ENCODE measurements at regions not wholly inside any gene's neighbourhood (a gene's known extent, or its start where the extent isn't known, plus 50 kb on each side); places are given as distances from the start of the nearest gene placed in this dataset.

DNA sequence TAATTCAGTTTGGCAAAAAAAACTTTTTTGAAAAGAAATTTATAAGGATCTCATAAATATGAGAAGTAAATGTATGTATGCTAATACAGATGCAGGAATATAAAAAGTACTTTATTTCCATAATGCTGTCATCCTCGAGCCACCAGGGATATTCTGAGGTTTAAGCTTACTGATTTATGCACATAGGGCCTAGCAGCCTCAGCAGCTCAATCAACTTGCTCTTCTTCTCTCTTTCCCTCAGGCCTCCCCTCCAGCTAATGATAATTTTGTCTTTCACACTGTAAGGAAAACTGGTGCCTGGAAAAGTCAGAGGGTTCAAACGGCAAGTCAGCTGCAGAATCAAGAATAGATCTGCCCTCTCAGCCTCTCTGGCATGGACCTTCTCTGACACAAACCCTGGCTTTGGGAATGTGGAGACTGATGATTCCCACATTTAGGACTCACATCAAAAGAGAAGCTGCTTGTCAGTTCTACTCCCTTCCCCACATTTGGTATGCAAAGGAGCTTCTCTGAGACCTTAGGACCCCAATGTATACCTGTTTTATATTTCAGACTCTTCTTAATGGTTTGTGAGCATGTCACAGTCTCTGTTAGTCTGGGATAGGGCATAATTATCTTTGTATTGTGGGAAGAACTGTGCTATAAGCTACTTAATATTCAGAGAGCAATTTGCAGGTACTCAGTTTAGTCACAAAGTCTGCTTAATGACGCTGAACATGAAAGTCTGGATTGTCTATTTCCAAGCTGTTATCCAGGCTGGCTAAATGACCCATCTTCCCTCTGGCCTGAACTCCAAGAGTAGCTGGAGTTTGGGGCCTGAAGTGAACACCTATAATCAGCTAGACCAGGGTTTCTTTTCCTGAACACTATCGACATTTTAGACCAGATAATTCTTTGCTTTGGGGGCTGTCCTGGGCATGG, 52.1 kb upstream of the DIPK1A start:
- Histone ChIP-seq H3K27ac (no peak overlapping the region), H3K4me1 (replicated peaks in 1 of 2) (peaks cover 8 to 13% of the 10 kb centered on the region in 2 donors), H3K4me3 (no peak overlapping the region)
- in situ Hi-C loops (cut with MboI; ENCODE audit: low pct_unique_long_range_greater_than_20kb in 2 of 9, low sequenced_read_pairs in 9 of 9, unreplicated experiment in 9 of 9) = no loop called here
- 13 to 78% (median 58%) methylated on average over 2 to 4 of the region's 4 CpGs; no CpG with 5 or more reads in 3 of the 10 experiments for WGBS, 10 experiments
- peak in 5 of 8 experiments; percentile 24 to 91 (median 74) for ATAC-seq (replicated peaks in 6 of 8)

DNA sequence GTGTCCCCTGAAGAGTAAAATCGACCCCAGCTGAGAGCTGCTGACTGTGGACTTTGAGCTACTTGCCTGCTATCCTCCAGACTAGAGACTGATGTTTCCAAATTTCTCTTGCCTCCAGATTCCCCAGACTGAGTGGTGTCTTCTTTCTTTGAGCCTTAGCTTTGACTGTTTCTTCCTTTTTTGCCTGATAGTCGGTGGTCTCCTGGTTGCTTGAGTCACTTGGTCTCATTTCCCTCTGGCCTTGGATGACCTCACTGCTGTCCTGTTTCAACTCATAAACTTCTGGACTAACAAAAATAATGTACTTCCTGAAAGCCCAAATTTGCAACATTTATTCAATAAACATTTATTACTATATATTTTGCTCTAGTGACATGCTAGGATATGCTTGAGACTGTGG, 52.9 kb upstream of the DIPK1A start:
- Histone ChIP-seq H3K4me3 (no peak overlapping the region), H3K27ac (no peak overlapping the region), H3K4me1 (replicated peaks in 1 of 2) (peaks cover 8 to 13% of the 10 kb centered on the region in 2 donors)
- WGBS, 10 experiments = 14 to 100% (median 67%) methylated on average over 1 to 2 of the region's 2 CpGs; no CpG with 5 or more reads in 4 of the 10 experiments
- no peak for ATAC-seq (replicated peaks in 6 of 8)
- in situ Hi-C loops (cut with MboI; ENCODE audit: low pct_unique_long_range_greater_than_20kb in 2 of 9, low sequenced_read_pairs in 9 of 9, unreplicated experiment in 9 of 9) = no loop called here

DNA sequence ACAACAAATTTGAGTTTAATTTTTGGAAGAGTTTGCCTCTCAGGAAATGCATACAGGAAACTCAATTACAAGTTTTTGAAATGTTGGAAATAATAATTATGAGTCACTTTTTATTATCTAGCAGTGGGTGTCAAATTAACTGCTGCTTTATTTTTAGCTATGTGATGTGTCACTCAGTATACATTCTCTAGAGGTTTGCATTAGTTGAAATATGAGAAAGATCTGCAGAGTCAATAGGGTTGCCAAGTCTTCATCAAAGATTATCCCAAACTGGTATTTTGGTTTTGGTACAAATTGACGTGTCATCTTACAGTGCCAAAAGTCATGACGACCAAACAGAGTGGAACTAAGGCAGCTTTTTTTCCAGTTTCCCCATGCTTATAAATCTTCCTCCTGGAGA, 54.3 kb upstream of the DIPK1A start:
- peak in 2 of 8 experiments; percentile 14 to 27 for ATAC-seq (replicated peaks in 6 of 8)
- 8 to 100% (median 56%) methylated on average over 1 to 2 of the region's 2 CpGs; no CpG with 5 or more reads in 3 of the 10 experiments for whole genome bisulfite sequencing, 10 experiments
- in situ Hi-C loops (cut with MboI; ENCODE audit: low pct_unique_long_range_greater_than_20kb in 2 of 9, low sequenced_read_pairs in 9 of 9, unreplicated experiment in 9 of 9) = no loop called here
- Histone ChIP-seq H3K4me3 (no peak overlapping the region), H3K27ac (no peak overlapping the region), H3K4me1 (replicated peaks in 1 of 2) (peaks cover 8 to 13% of the 10 kb centered on the region in 2 donors)

DNA sequence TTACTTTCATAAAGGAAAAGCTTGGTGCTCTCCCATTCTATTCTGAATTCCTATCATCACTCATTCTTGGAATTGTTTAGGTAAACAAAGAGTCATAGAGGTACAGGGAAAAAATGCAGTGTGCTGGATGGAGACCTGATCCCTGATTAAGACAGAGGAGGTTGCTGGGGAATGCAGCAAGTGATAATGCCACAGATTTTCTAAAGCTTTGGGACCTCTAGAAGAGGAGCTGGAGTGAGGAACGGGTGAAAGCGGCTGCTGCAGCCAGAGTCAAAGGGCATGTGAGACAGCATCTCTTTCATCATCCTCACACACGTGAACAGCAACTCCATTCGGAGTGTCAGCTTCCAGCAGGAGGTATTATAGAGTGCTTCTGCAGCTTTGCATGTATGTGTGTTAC, 54.9 kb upstream of the DIPK1A start:
- no peak overlapping the region for H3K4me3 ChIP-seq
- H3K27ac ChIP-seq = peak overlapping the region in 1 of 2 donors; percentile 12
- peak in 5 of 8 experiments; percentile 89 to 98 (median 94) for ATAC-seq (replicated peaks in 6 of 8)
- H3K4me1 ChIP-seq (replicated peaks in 1 of 2) = peaks cover 8 to 13% of the 10 kb centered on the region in 2 donors
- 10 to 93% (median 25%) methylated on average over 1 to 4 of the region's 4 CpGs; no CpG with 5 or more reads in 1 of the 10 experiments for WGBS, 10 experiments
- in situ Hi-C loops (cut with MboI; ENCODE audit: low pct_unique_long_range_greater_than_20kb in 2 of 9, low sequenced_read_pairs in 9 of 9, unreplicated experiment in 9 of 9) = no loop called here

DNA sequence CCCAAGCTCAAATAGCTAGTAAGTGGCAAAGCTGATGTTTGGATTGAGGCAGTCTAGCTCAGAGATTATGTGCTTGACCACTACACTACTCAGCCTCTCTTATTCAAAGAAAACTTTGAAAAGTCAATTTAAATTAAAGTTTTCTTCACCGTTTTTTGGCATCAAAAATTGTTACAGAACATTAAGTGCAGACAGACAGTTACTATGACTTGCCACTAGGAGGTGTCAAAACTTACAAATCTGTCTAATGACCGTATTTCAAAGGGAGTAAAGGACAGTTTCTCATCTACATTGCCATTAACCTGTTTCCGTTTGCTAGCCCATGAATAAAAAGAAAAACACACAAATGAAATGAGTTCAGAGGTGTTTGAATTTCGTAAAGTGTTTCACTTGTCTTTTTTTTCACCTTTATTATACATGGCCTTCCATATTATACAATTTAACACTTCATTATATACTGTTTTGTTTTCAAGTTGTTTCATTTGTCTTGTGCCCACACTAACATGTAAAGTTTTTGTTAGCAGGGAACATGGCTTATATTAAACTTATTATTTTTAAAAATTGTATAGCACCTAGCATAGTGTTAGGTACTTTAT, 57.4 kb upstream of the MTF2 start:
- Histone ChIP-seq H3K4me1 (replicated peaks in 1 of 2) (peaks cover 0 to 3% of the 10 kb centered on the region in 2 donors), H3K4me3 (no peak overlapping the region), H3K27ac (no peak overlapping the region)
- 0 to 15% (median 8%) methylated on average over 2 to 4 of the region's 4 CpGs for WGBS, 10 experiments
- in situ Hi-C loops (cut with MboI; ENCODE audit: low pct_unique_long_range_greater_than_20kb in 2 of 9, low sequenced_read_pairs in 9 of 9, unreplicated experiment in 9 of 9) = no loop called here
- ATAC-seq (replicated peaks in 6 of 8) = peak in 3 of 8 experiments; percentile 67 to 75 (median 72)

DNA sequence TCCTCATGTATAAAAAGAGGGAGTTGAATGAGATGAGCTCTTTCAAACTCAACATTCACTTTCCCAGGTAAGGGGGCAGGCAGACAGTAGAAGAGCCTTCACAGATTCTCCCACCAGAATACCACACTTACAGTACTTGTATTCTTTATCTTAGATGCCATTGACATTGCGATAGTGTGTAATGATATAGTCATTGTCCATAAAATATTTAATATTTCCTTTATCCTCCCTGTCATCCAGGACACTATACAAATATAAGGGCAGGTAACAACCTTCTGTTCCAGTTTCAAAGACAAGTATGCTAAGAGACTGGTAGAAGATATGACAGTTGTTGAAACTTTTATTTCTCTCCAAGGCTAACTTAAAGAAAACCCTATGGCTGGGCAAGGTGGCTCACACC, 56.5 kb upstream of the MTF2 start:
- no peak for ATAC-seq (replicated peaks in 6 of 8)
- 100% methylated on average over 1 of the region's 1 CpG; no CpG with 5 or more reads in 6 of the 10 experiments for WGBS, 10 experiments
- in situ Hi-C loops (cut with MboI; ENCODE audit: low pct_unique_long_range_greater_than_20kb in 2 of 9, low sequenced_read_pairs in 9 of 9, unreplicated experiment in 9 of 9) = no loop called here
- Histone ChIP-seq H3K4me1 (replicated peaks in 1 of 2) (no peaks in the 10 kb centered on the region), H3K27ac (no peak overlapping the region), H3K4me3 (no peak overlapping the region)

DNA sequence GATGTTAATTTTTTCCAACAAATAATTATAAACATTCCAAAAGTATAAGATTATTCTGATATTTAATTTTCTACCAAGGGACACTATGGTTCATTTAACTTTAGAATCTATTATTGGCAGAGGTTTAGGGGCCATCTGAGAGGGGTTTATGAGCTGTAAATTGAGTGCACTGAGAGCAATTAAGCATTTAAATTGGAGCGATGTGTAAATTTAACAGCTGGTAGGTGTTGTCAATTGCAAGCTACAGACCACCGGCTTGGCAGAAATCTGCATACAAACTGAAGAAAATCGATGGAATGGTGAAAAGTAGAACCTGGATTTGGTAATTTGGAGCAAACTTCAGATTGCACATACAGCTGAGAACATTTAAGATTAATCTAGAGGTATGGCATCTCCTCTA, 55.8 kb upstream of the MTF2 start:
- ATAC-seq (replicated peaks in 6 of 8) = no peak
- no peaks in the 10 kb centered on the region for H3K4me1 ChIP-seq (replicated peaks in 1 of 2)
- 0 to 83% (median 15%) methylated on average over 1 to 3 of the region's 3 CpGs for WGBS, 10 experiments
- no peak overlapping the region for H3K4me3 ChIP-seq
- no peak overlapping the region for H3K27ac ChIP-seq
- in situ Hi-C loops (cut with MboI; ENCODE audit: low pct_unique_long_range_greater_than_20kb in 2 of 9, low sequenced_read_pairs in 9 of 9, unreplicated experiment in 9 of 9) = no loop called here

DNA sequence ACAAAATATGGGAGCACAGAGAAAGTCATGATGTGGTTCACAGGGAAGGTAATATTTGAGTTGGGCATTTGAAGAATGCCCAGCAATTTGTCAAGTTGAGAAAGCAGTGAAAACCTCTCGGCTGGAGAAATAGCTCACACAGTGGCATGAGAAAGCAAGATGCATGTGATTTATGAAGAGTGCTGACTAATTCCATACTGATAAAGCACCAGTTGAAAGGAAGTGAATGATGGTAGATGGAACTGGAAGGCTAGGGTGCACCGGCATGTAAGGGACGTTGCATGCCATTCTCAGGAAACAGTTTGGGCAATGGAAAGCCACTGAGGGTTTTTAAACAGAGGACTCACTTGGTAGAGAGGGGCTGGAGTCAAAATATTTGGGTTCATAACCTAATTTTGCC, 53.5 kb upstream of the MTF2 start:
- Histone ChIP-seq H3K27ac (no peak overlapping the region), H3K4me1 (replicated peaks in 1 of 2) (no peaks in the 10 kb centered on the region), H3K4me3 (no peak overlapping the region)
- ATAC-seq (replicated peaks in 6 of 8) = peak in 2 of 8 experiments; percentile 36 to 57
- in situ Hi-C loops (cut with MboI; ENCODE audit: low pct_unique_long_range_greater_than_20kb in 2 of 9, low sequenced_read_pairs in 9 of 9, unreplicated experiment in 9 of 9) = no loop called here
- WGBS, 10 experiments = 33 to 95% (median 63%) methylated on average over 1 to 3 of the region's 3 CpGs; no CpG with 5 or more reads in 3 of the 10 experiments

DNA sequence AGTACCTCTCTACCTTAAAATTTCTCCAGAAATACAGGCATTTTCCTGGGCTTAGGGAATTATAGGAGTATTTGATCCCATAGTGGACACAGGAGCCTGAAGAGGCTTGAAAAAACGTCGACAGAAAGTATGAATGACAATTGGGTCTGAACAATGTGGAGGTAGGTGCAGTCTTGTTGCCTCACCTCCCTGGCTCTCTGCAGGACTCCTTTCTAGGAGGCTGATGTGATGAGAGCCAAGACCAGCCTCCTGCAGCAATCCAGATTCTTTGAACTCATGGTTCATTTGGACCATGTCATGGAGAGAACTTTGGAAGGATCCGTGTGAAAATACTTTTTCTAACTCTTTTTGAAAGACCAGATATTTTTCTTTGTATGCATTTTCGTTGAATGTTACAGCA, 50.5 kb upstream of the MTF2 start:
- no peak overlapping the region for H3K4me3 ChIP-seq
- in situ Hi-C loops (cut with MboI; ENCODE audit: low pct_unique_long_range_greater_than_20kb in 2 of 9, low sequenced_read_pairs in 9 of 9, unreplicated experiment in 9 of 9) = no loop called here
- no peaks in the 10 kb centered on the region for H3K4me1 ChIP-seq (replicated peaks in 1 of 2)
- H3K27ac ChIP-seq = no peak overlapping the region
- ATAC-seq (replicated peaks in 6 of 8) = no peak
- WGBS, 10 experiments = 0 to 71% (median 42%) methylated on average over 1 to 4 of the region's 4 CpGs; no CpG with 5 or more reads in 2 of the 10 experiments
